Mesenchymal stem cell (in vitro differentiated cells and primary cell): ENCODE measurements at regions not wholly inside any gene's neighbourhood (a gene's known extent, or its start where the extent isn't known, plus 50 kb on each side); places are given as distances from the start of the nearest gene placed in this dataset.

Source experiments
- DNase-seq: peaks from one replicate; pipeline ENCODE4 v3.0.0-alpha.2; 2013
- H2AFZ ChIP-seq: one replicate; pipeline ENCODE4 v1.6.1; 2013; ENCODE audit warnings: low read depth, mild to moderate bottlenecking, control low read depth, inconsistent platforms, low read length, moderate library complexity
- H2AK5ac ChIP-seq: 2 replicates; pipeline ENCODE4 v1.6.1; 2013; ENCODE audit warnings: low read length, moderate library complexity, mild to moderate bottlenecking, inconsistent platforms; ENCODE audit not compliant: severe bottlenecking
- H2BK120ac ChIP-seq: one replicate; pipeline ENCODE4 v1.6.1; 2013; ENCODE audit warnings: low read depth, mild to moderate bottlenecking, inconsistent platforms, low read length, moderate library complexity
- H2BK12ac ChIP-seq, 2 experiments: one replicate each; pipeline ENCODE4 v1.6.1; 2013; ENCODE audit warnings: inconsistent platforms in 2 of 2, low read length in 2 of 2, mild to moderate bottlenecking in 2 of 2, moderate library complexity in 2 of 2, control low read depth in 1 of 2
- H2BK15ac ChIP-seq: one replicate; pipeline ENCODE4 v1.6.1; 2013; ENCODE audit warnings: mild to moderate bottlenecking, low read depth, inconsistent platforms; ENCODE audit not compliant: poor library complexity, severe bottlenecking
- H2BK5ac ChIP-seq: 2 replicates; pipeline ENCODE4 v1.6.1; 2013; ENCODE audit warnings: low read depth, mild to moderate bottlenecking, low read length, control low read depth, inconsistent platforms; ENCODE audit not compliant: poor library complexity, severe bottlenecking
- H3K14ac ChIP-seq, 2 experiments: one replicate each; pipeline ENCODE4 v1.6.1; 2013; ENCODE audit warnings: inconsistent platforms in 2 of 2, low read length in 2 of 2, control low read depth in 1 of 2, mild to moderate bottlenecking in 1 of 2, moderate library complexity in 1 of 2
- H3K18ac ChIP-seq, 2 experiments: one replicate each; pipeline ENCODE4 v1.6.1; 2013; ENCODE audit warnings: inconsistent platforms in 2 of 2, low read length in 2 of 2, control low read depth in 1 of 2, low read depth in 1 of 2, mild to moderate bottlenecking in 1 of 2
- H3K23ac ChIP-seq, 2 experiments: one replicate each; pipeline ENCODE4 v1.6.1; 2013; ENCODE audit warnings: inconsistent platforms in 2 of 2, low read length in 2 of 2, mild to moderate bottlenecking in 2 of 2, moderate library complexity in 2 of 2, control low read depth in 1 of 2
- H3K27ac ChIP-seq: 2 replicates; pipeline ENCODE4 v1.5.1; 2013; ENCODE audit warnings: mild to moderate bottlenecking, moderate library complexity, low read length, control low read depth, inconsistent platforms; ENCODE audit not compliant: poor library complexity, severe bottlenecking
- H3K27me3 ChIP-seq, 2 experiments: 2 replicates each; pipeline versions ENCODE4 v1.6.1 to v1.7.0; 2013; ENCODE audit warnings: low read length in 2 of 2, mild to moderate bottlenecking in 2 of 2, moderate library complexity in 2 of 2, control low read depth in 1 of 2, inconsistent platforms in 1 of 2; ENCODE audit not compliant: control insufficient read depth in 1 of 2, insufficient read depth in 1 of 2
- H3K36me3 ChIP-seq, 2 experiments: 2 replicates each; pipeline versions ENCODE4 v1.6.1 to v1.7.0; 2013; ENCODE audit warnings: low read length in 2 of 2, control low read depth in 1 of 2, inconsistent platforms in 1 of 2, low read depth in 1 of 2, mild to moderate bottlenecking in 1 of 2; ENCODE audit not compliant: insufficient read depth in 2 of 2, control insufficient read depth in 1 of 2
- H3K4ac ChIP-seq, 2 experiments: one replicate each; pipeline ENCODE4 v1.6.1; 2013; ENCODE audit warnings: inconsistent platforms in 2 of 2, low read length in 2 of 2, mild to moderate bottlenecking in 2 of 2, moderate library complexity in 2 of 2, control low read depth in 1 of 2, low read depth in 1 of 2
- H3K4me1 ChIP-seq: 2 replicates; pipeline ENCODE4 v1.6.1; 2013; ENCODE audit warnings: low read depth, low read length, control low read depth; ENCODE audit not compliant: control insufficient read depth, insufficient read depth
- H3K4me2 ChIP-seq: 2 replicates; pipeline ENCODE4 v1.6.1; 2013; ENCODE audit warnings: low read length, mild to moderate bottlenecking, inconsistent platforms; ENCODE audit not compliant: poor library complexity, severe bottlenecking
- H3K4me3 ChIP-seq, 2 experiments: 2 replicates each; pipeline versions ENCODE4 v1.5.1 to v1.7.0; 2013; ENCODE audit warnings: low read length in 2 of 2, mild to moderate bottlenecking in 2 of 2, control low read depth in 1 of 2, low read depth in 1 of 2; ENCODE audit not compliant: insufficient read depth in 1 of 2
- H3K79me1 ChIP-seq: replicated peaks from 2 replicates; pipeline ENCODE4 v1.6.1; 2013; ENCODE audit warnings: mild to moderate bottlenecking, control low read depth, low read length, inconsistent platforms; ENCODE audit not compliant: poor library complexity, severe bottlenecking
- H3K9ac ChIP-seq: 2 replicates; pipeline ENCODE4 v1.7.0; 2013; ENCODE audit warnings: mild to moderate bottlenecking, low read length, moderate library complexity
- H3K9me3 ChIP-seq: 2 replicates; pipeline ENCODE4 v1.7.0; 2013; ENCODE audit warnings: mild to moderate bottlenecking, low read length; ENCODE audit not compliant: control insufficient read depth
- H4K8ac ChIP-seq: one replicate; pipeline ENCODE4 v1.6.1; 2013; ENCODE audit warnings: inconsistent platforms, mild to moderate bottlenecking, low read length, moderate library complexity
- H4K91ac ChIP-seq: one replicate; pipeline ENCODE4 v1.6.1; 2013; ENCODE audit warnings: mild to moderate bottlenecking, low read length, inconsistent platforms
- WGBS: methylation state at CpG from one replicate; pipeline ENCODE4 v1.1.7; 2013; ENCODE audit warnings: mixed read lengths; 5-methylcytosine and 5-hydroxymethylcytosine counted together

DNA sequence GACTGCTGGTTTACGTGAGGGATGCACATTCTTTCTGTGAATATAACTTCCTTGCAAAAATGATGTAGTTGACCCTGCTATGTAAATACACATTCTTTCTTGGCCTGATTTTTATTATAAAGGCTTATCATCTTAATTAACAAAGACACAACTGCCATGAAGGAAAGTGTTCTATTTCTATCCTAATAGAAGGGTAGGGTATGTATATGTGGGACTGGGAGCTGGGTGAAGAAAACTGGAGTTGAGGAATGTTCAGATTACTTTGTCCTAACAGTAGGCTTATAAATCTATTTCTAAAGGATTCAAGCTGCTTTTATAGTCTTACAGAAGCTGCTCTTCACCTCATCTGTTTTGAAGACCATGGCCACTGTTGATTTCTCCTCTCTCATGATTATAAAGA, 76.5 kb upstream of the RGS17 start:
- H2BK12ac ChIP-seq: no peak overlapping the region
- H2BK5ac ChIP-seq: no peak overlapping the region
- no peak overlapping the region for H3K23ac ChIP-seq
- no peak overlapping the region for H3K9ac ChIP-seq
- H2BK15ac ChIP-seq: no peak overlapping the region
- no peaks in the 10 kb centered on the region for H3K36me3 ChIP-seq
- no peak overlapping the region for H2AK5ac ChIP-seq
- no peak overlapping the region for H4K91ac ChIP-seq
- no peaks in the 10 kb centered on the region for H3K27me3 ChIP-seq
- H3K4me2 ChIP-seq: no peak overlapping the region
- no peak overlapping the region for H3K4me3 ChIP-seq
- no CpG with 5 or more reads among the region's 1 CpG for WGBS
- no peak overlapping the region for H3K4ac ChIP-seq
- no peak overlapping the region for H2BK120ac ChIP-seq
- H2AFZ ChIP-seq: no peak overlapping the region
- no peak overlapping the region for H3K14ac ChIP-seq
- DNase-seq: no peak
- H3K4me1 ChIP-seq: no peaks in the 10 kb centered on the region
- H3K9me3 ChIP-seq: no peaks in the 10 kb centered on the region
- no peak overlapping the region for H4K8ac ChIP-seq
- H3K18ac ChIP-seq: no peak overlapping the region
- no peak overlapping the region for H3K27ac ChIP-seq
- no peaks in the 10 kb centered on the region for H3K79me1 ChIP-seq

DNA sequence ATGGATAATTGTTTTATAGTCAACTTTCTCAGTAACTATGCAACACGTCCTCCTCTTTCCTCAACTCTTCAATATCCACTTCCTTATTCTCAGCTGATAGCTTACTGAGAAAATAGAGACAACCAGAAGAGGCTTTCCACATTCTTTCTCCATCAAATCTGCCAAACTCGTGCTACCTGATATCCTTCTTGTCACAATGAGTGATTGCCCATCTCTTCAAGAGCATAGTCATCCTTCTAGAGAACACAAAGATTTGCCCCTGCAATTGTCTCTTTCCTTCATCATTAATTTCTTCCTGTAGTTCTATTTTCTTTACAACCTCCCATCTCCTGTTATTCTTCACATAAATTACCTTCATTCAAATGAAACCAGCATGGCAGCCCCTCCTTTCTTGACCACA, 75.9 kb upstream of the RGS17 start:
- H3K36me3 ChIP-seq: no peaks in the 10 kb centered on the region

DNA sequence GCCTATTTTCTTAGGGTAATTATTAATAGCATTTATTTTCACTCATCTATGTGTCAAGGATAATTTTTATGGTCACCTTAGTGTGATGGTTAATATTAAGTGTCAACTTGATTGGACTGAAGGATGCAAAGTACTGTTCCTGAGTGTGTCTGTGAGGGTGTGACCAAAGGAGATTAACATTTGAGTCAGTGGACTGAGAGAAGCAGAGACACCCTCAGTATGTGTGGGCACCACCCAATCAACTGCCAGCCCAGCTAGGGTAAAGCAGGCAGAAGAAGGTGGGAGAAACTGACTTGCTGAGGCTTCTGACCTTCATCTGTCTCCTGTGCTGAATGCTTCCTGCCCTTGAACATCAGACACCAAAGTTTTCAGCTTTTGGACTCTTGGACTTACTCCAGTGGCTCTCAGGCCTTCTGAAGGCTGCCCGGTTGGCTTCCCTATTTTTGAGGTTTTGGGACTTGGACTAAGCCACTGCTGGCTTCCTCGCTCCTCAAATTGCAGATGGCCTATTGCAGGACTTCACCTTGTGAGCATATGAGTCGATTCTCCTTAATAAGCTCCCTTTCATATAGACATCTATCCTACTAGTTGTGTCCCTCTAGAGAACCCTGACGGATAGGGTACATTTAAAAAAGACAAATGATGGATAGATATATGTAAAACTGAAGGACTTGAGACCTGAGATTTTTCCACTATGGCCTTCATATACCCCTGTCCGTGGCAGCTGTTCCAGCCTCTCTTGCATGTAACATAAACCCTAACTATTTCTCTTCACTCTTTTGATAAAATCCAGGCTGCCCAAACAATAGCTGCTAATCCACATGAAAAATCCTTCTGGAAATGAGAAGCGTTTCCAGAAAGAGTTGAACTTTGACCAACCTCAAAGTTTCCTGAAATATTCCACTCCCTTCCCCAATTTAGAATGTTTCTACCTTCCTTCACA, 62.1 kb upstream of the RGS17 start:
- H3K27ac ChIP-seq: no peak overlapping the region
- no peak overlapping the region for H2AK5ac ChIP-seq
- no peak overlapping the region for H3K4ac ChIP-seq
- H2BK15ac ChIP-seq: no peak overlapping the region
- H3K36me3 ChIP-seq: no peaks in the 10 kb centered on the region
- no peak for DNase-seq
- no peak overlapping the region for H3K18ac ChIP-seq
- H3K4me2 ChIP-seq: no peak overlapping the region
- H2BK12ac ChIP-seq: no peak overlapping the region
- H4K91ac ChIP-seq: no peak overlapping the region
- WGBS: 77% methylated on average over 5 of the region's 6 CpGs
- no peak overlapping the region for H2BK5ac ChIP-seq
- no peaks in the 10 kb centered on the region for H3K4me1 ChIP-seq
- peak overlapping the region in 1 of 2 experiments; percentile 42 for H3K23ac ChIP-seq
- no peak overlapping the region for H3K4me3 ChIP-seq
- no peak overlapping the region for H2AFZ ChIP-seq
- H3K27me3 ChIP-seq: no peaks in the 10 kb centered on the region
- no peaks in the 10 kb centered on the region for H3K9me3 ChIP-seq
- H4K8ac ChIP-seq: no peak overlapping the region
- no peaks in the 10 kb centered on the region for H3K79me1 ChIP-seq
- H3K14ac ChIP-seq: no peak overlapping the region
- no peak overlapping the region for H2BK120ac ChIP-seq
- H3K9ac ChIP-seq: no peak overlapping the region

More for the DNA sequence above, 75.9 kb upstream of the RGS17 start:
- H4K91ac ChIP-seq: no peak overlapping the region
- no peak overlapping the region for H2BK120ac ChIP-seq
- no peaks in the 10 kb centered on the region for H3K4me1 ChIP-seq
- H3K4ac ChIP-seq: no peak overlapping the region
- no peak overlapping the region for H3K4me2 ChIP-seq
- no peaks in the 10 kb centered on the region for H3K79me1 ChIP-seq
- H2BK12ac ChIP-seq: no peak overlapping the region
- no peak overlapping the region for H3K23ac ChIP-seq
- WGBS: 71% methylated on average over 2 of the region's 2 CpGs
- no peak overlapping the region for H2AK5ac ChIP-seq
- H3K9ac ChIP-seq: no peak overlapping the region
- no peak overlapping the region for H2BK15ac ChIP-seq
- no peak overlapping the region for H4K8ac ChIP-seq
- no peak overlapping the region for H3K14ac ChIP-seq
- H3K4me3 ChIP-seq: no peak overlapping the region
- DNase-seq: no peak
- no peak overlapping the region for H3K27ac ChIP-seq
- no peaks in the 10 kb centered on the region for H3K9me3 ChIP-seq
- H3K18ac ChIP-seq: no peak overlapping the region
- H2BK5ac ChIP-seq: no peak overlapping the region
- no peaks in the 10 kb centered on the region for H3K27me3 ChIP-seq
- no peak overlapping the region for H2AFZ ChIP-seq

DNA sequence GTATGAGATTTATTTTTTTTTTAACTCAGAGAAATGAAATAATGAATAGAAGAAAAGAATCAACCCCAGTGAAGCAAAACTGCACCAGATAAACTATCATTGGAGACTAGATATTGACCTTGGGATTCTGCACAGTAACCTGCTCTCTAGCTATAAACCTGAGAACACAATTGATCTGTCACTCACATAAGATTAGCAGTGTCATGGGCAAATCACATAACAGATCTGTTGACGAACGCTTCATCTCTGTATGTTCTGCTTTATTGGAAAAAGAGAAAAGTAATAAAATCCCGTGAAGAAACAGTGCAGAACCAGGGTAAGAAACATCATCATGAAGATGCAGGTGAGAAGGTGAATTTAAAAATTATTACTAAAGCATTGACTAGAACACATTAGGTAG, 52.8 kb upstream of the RGS17 start:
- no peak overlapping the region for H2AK5ac ChIP-seq
- no peak overlapping the region for H4K91ac ChIP-seq
- H3K27ac ChIP-seq: no peak overlapping the region
- H2AFZ ChIP-seq: no peak overlapping the region
- no peak overlapping the region for H3K18ac ChIP-seq
- H2BK5ac ChIP-seq: no peak overlapping the region
- no peak overlapping the region for H3K9ac ChIP-seq
- H3K79me1 ChIP-seq: no peaks in the 10 kb centered on the region
- H2BK15ac ChIP-seq: no peak overlapping the region
- no peak overlapping the region for H3K4ac ChIP-seq
- H3K36me3 ChIP-seq: no peaks in the 10 kb centered on the region
- no peaks in the 10 kb centered on the region for H3K27me3 ChIP-seq
- H3K4me2 ChIP-seq: no peak overlapping the region
- H3K9me3 ChIP-seq: no peaks in the 10 kb centered on the region
- H2BK12ac ChIP-seq: no peak overlapping the region
- H3K14ac ChIP-seq: no peak overlapping the region
- H3K4me3 ChIP-seq: no peak overlapping the region
- WGBS: 94% methylated on average over 3 of the region's 3 CpGs
- H4K8ac ChIP-seq: no peak overlapping the region
- no peak overlapping the region for H2BK120ac ChIP-seq
- no peak overlapping the region for H3K23ac ChIP-seq
- no peak for DNase-seq
- no peaks in the 10 kb centered on the region for H3K4me1 ChIP-seq
